Peyer's patch (tissue), 4 donors: ENCODE measurements at regions not wholly inside any gene's neighbourhood (a gene's known extent, or its start where the extent isn't known, plus 50 kb on each side); places are given as distances from the start of the nearest gene placed in this dataset.

Experiments used
- DNase-seq, 3 donors: peaks; one replicate each; pipeline ENCODE4 v3.0.0-alpha.2; 2017 to 2019
- H3K27ac ChIP-seq, 4 donors: fragments of 200-600 bp; sonication (generic); one replicate each; pipeline ENCODE4 v1.5.1; 2016 to 2019
- H3K27me3 ChIP-seq, 2 donors: fragments of 200-600 bp; sonication (generic); one replicate each; pipeline ENCODE4 v1.5.1; 2019
- H3K36me3 ChIP-seq, 3 donors: fragments of 200-600 bp; sonication (generic); one replicate each; pipeline ENCODE4 v1.5.1; 2016 to 2019
- H3K4me1 ChIP-seq, 4 donors: fragments of 200-600 bp; sonication (generic); one replicate each; pipeline ENCODE4 v1.5.1; 2016 to 2019
- H3K4me3 ChIP-seq, 4 donors: fragments of 200-600 bp; sonication (generic); 1 replicate in 3 of 4; 2 replicates in 1 of 4; pipeline ENCODE4 v1.5.1; 2016 to 2019; ENCODE audit warnings: mild to moderate bottlenecking in 1 of 4
- H3K9me3 ChIP-seq, 4 donors: fragments of 200-600 bp; sonication (generic); one replicate each; pipeline ENCODE4 v1.5.1; 2016 to 2019; ENCODE audit warnings: mild to moderate bottlenecking in 1 of 4
- POLR2A ChIP-seq, 2 donors: fragments of 450-650 bp; IDR thresholded peaks; one replicate each; pipeline ENCODE4 v1.5.1; 2017; ENCODE audit warnings: antibody characterized with exemption in 2 of 2, mild to moderate bottlenecking in 2 of 2, moderate library complexity in 2 of 2
- TF ChIP-seq, protein P1 (sequence below), 6 experiments: fragments of 450-650 bp in 4 of 6; fragments of 200-600 bp in 2 of 6; sonication (generic) in 1 of 6; IDR thresholded peaks; one replicate each; pipeline ENCODE4 v1.5.1; 2017 to 2019; ENCODE audit warnings: antibody characterized with exemption in 6 of 6, mild to moderate bottlenecking in 3 of 6, moderate library complexity in 1 of 6

DNA sequence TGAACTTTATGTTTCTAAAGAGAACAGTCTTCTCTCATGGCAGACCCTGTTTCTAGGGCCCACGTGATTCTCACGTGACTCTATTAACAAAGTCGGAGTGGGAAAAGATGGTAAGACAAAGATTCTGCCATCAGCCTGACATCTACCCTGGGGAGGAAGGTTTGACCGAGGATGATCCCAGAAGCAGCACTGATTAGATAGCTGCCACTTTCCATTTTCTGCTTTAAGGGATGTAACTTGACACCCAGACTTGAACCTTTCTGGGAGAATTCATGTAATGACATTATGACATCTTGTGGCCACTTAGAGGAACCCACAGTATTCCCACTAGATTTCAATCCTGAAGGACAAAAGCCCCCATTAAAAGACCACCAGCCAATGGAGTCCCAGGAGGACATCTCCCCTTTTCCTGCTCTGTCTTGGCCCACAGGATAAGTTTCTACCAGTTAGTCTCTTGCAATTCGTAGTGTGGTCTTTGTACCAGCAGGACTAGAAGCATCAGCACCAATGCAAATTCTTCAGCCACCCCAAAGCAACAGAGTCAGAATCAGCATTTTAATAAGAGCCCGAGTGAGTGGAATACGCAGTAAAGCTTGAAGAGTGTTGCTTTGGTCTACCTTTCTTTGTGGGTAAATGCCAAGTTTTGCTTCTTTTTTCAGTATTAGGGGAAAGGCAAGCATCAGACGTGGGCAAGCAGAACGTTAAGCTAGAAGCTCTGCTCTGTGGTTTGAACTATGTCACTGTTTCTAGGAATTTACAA is 480.5 kb upstream of the PROK2 start:
- Histone ChIP-seq H3K4me3 (no peak overlapping the region), H3K27ac (no peak overlapping the region), H3K36me3 (no peaks in the 10 kb centered on the region), H3K27me3 (no peaks in the 10 kb centered on the region), H3K4me1 (peaks cover 0 to 5% (median 0%) of the 10 kb centered on the region in 4 donors), H3K9me3 (no peaks in the 10 kb centered on the region)
- TF ChIP-seq POLR2A (IDR thresholded peaks at IDR 0.05) = no peak
- TF ChIP-seq, protein P1, sequence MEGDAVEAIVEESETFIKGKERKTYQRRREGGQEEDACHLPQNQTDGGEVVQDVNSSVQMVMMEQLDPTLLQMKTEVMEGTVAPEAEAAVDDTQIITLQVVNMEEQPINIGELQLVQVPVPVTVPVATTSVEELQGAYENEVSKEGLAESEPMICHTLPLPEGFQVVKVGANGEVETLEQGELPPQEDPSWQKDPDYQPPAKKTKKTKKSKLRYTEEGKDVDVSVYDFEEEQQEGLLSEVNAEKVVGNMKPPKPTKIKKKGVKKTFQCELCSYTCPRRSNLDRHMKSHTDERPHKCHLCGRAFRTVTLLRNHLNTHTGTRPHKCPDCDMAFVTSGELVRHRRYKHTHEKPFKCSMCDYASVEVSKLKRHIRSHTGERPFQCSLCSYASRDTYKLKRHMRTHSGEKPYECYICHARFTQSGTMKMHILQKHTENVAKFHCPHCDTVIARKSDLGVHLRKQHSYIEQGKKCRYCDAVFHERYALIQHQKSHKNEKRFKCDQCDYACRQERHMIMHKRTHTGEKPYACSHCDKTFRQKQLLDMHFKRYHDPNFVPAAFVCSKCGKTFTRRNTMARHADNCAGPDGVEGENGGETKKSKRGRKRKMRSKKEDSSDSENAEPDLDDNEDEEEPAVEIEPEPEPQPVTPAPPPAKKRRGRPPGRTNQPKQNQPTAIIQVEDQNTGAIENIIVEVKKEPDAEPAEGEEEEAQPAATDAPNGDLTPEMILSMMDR (IDR thresholded peaks at IDR 0.05) = peak in 3 of 6 experiments; percentile 39 to 41 (median 40)
- DNase-seq = no peak

DNA sequence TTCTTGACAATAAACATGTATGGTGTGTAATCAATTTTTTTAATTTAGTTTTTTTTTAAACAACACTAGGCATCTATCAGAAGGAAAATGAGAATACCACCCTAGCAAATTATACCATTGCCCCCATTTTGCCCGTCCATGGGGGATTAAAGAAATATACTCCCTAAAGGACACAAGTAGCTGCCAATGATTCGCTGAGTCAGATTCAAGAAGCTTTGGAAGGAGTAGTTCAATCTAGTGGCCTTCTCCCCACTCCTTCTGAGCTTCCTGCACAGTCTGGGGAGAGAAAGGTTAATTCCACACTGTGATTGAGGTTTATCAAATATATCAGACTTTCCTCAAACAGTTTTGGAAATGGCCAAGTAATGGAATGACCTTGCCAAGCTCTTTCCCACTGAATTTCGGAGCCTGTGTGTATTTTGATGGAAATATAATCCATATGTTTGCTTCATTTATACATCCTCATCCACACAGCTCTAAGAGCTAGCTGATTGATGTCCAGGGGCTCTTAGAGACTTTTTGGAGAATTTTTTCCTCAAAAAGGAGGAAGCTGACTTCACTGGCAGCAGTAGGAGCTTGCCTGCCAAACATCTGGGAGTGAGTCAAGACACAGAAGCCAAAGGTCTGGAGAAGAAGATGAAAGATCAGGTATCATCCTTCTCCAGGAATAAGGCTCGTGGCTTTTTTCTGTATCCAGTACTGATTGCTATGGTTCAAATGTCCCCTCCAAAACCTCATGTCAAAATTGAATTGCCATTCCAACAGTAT is 478.5 kb upstream of the PROK2 start:
- TF ChIP-seq POLR2A (IDR thresholded peaks at IDR 0.05) = no peak
- TF ChIP-seq, protein P1 (IDR thresholded peaks at IDR 0.05) = no peak
- DNase-seq = no peak

DNA sequence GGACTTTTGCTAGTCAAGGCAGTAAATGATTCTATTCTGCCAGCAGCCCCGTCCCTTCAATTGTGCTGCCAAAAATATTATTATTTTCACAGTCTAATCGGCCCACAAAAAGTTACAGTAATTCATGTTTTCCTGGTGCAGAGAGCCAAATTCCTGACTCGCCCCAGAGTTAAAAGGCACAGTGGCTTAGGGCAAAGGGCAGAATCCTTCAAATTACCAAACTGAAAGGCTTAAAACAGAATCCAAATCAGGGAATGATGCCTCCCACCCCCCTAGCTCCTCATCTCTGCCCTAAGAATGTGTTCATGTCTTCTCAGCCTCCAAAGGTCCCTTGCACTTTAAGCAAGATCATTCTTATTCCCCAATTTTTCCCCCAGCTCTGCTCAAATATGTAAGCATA is 477.8 kb upstream of the PROK2 start:
- Histone ChIP-seq H3K4me3 (no peak overlapping the region), H3K36me3 (no peaks in the 10 kb centered on the region), H3K4me1 (no peaks in the 10 kb centered on the region), H3K27ac (no peak overlapping the region), H3K27me3 (no peaks in the 10 kb centered on the region), H3K9me3 (no peaks in the 10 kb centered on the region)
- DNase-seq = no peak
- no peak for TF ChIP-seq POLR2A (IDR thresholded peaks at IDR 0.05)
- TF ChIP-seq, protein P1 (IDR thresholded peaks at IDR 0.05) = no peak

More for the DNA sequence above, 478.5 kb upstream of the PROK2 start:
- no peaks in the 10 kb centered on the region for H3K9me3 ChIP-seq
- no peak overlapping the region for H3K4me3 ChIP-seq
- H3K27me3 ChIP-seq = no peaks in the 10 kb centered on the region
- no peaks in the 10 kb centered on the region for H3K4me1 ChIP-seq
- H3K36me3 ChIP-seq = no peaks in the 10 kb centered on the region
- H3K27ac ChIP-seq = no peak overlapping the region

DNA sequence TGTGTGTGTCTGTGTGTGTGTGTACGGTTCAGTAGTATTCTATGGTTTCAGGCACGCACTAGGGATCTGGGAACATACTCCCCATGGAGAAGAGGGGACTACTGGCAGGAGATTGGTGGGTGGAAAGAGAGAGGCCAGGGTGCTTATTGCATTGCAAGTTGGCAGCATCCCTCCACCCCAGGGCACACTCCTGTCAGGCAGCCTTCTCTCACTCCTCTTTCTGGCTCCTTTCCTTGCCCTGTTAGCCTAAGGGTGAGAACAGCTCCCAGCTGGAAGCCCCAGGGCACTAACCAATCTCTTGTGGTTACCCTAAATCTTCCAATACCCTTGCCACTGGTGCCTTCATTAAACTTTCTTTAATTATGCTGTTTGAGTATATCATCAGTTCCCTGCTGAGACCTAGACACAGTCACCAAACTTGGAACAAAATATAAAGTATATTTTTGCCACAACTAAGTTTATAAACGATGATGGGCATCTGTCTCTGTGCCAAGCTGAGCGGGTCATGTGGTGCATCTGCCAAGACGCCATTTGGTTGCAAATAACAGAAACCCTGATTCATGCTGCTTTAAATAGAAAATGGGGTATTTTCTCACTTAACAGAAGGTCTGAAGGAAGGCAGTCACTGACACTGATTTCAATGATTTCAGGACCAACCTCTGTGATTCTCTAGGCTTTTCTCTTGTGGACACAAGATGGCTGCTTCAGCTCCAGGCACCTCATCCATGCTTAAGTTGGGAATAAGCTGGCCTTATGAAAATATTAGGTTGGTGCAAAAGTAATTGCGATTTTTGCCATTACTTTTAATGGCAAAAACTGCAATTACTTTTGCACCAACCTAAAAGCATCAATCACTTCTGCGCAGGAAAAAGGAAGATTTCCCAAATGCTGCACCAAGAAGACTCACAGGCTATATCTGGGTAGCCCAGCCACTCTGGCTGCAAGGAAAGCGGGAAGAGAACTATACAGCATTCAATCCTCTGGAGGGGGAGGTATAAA is 476.9 kb upstream of the PROK2 start:
- no peaks in the 10 kb centered on the region for H3K4me1 ChIP-seq
- TF ChIP-seq POLR2A (IDR thresholded peaks at IDR 0.05) = no peak
- TF ChIP-seq, protein P1 (IDR thresholded peaks at IDR 0.05) = no peak

DNA sequence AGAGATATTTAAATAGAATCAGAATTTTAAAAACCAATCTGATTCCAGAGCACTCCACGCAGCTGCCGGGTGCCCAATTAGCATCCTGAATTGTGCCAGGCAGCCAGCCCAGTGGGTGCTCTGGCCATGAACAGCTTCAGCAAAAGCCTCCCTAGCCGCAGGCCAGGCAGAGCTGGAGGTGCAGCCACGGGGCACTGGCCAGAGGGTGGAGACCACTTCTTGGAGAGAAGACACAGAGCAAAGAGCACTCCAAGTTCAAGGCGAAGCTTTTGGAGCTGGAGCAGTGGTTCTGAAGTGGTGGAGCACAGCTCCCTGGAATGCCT is 475.6 kb upstream of the PROK2 start:
- H3K36me3 ChIP-seq = no peaks in the 10 kb centered on the region
- peaks cover 0 to 8% (median 0%) of the 10 kb centered on the region in 4 donors for H3K4me1 ChIP-seq
- H3K4me3 ChIP-seq = no peak overlapping the region
- no peak for DNase-seq
- no peak overlapping the region for H3K27ac ChIP-seq
- H3K9me3 ChIP-seq = no peaks in the 10 kb centered on the region
- no peaks in the 10 kb centered on the region for H3K27me3 ChIP-seq
- TF ChIP-seq, protein P1 (IDR thresholded peaks at IDR 0.05) = no peak
- TF ChIP-seq POLR2A (IDR thresholded peaks at IDR 0.05) = no peak

More for the DNA sequence above, 476.9 kb upstream of the PROK2 start:
- Histone ChIP-seq H3K27ac (no peak overlapping the region), H3K27me3 (no peaks in the 10 kb centered on the region), H3K9me3 (no peaks in the 10 kb centered on the region), H3K4me3 (no peak overlapping the region), H3K36me3 (no peaks in the 10 kb centered on the region)
- no peak for DNase-seq
